H9 (cell line): ENCODE measurements at regions not wholly inside any gene's neighbourhood (a gene's known extent, or its start where the extent isn't known, plus 50 kb on each side); places are given as distances from the start of the nearest gene placed in this dataset.

Experiments used
- DNase-seq: peaks from one replicate; pipeline ENCODE4 v3.0.0-alpha.2; 2017
- H2AFZ ChIP-seq: one replicate; pipeline ENCODE4 v1.6.1; 2013; ENCODE audit warnings: mild to moderate bottlenecking, low read length, control low read depth, moderate library complexity
- H2AK5ac ChIP-seq: 2 replicates; pipeline ENCODE4 v1.6.1; 2013; ENCODE audit warnings: low read length, control low read depth, mixed read lengths; ENCODE audit not compliant: insufficient read length
- H2BK120ac ChIP-seq: one replicate; pipeline ENCODE4 v1.6.1; 2013; ENCODE audit warnings: low read depth, mild to moderate bottlenecking, low read length, control low read depth, inconsistent platforms; ENCODE audit not compliant: poor library complexity, severe bottlenecking
- H2BK12ac ChIP-seq: 2 replicates; pipeline ENCODE4 v1.6.1; 2013; ENCODE audit warnings: low read length, control low read depth, mixed read lengths, low read depth; ENCODE audit not compliant: insufficient read length
- H2BK15ac ChIP-seq: 2 replicates; pipeline ENCODE4 v1.6.1; 2013; ENCODE audit warnings: low read depth, low read length, control low read depth
- H2BK20ac ChIP-seq: one replicate; pipeline ENCODE4 v1.6.1; 2013; ENCODE audit warnings: low read depth, mild to moderate bottlenecking, low read length, control low read depth, inconsistent platforms; ENCODE audit not compliant: poor library complexity, severe bottlenecking
- H2BK5ac ChIP-seq: 2 replicates; pipeline ENCODE4 v1.6.1; 2013; ENCODE audit warnings: low read length, control low read depth, mixed read lengths; ENCODE audit not compliant: insufficient read length
- H3K14ac ChIP-seq: 2 replicates; pipeline ENCODE4 v1.6.1; 2013; ENCODE audit warnings: low read length, control low read depth; ENCODE audit not compliant: insufficient read depth
- H3K18ac ChIP-seq: 2 replicates; pipeline ENCODE4 v1.6.1; 2013; ENCODE audit warnings: low read depth, mild to moderate bottlenecking, mixed read lengths, low read length, control low read depth; ENCODE audit not compliant: insufficient read length
- H3K23ac ChIP-seq: 2 replicates; pipeline ENCODE4 v1.6.1; 2013; ENCODE audit warnings: low read length, control low read depth, mixed read lengths, low read depth; ENCODE audit not compliant: insufficient read length
- H3K23me2 ChIP-seq: 2 replicates; pipeline ENCODE4 v1.6.1; 2013; ENCODE audit warnings: low read depth, mild to moderate bottlenecking, mixed read lengths, low read length, control low read depth; ENCODE audit not compliant: insufficient read length, poor library complexity, severe bottlenecking
- H3K27ac ChIP-seq: 2 replicates; pipeline ENCODE4 v1.5.1; 2013; ENCODE audit warnings: low read length, control low read depth, mixed read lengths, low read depth; ENCODE audit not compliant: insufficient read length
- H3K27me3 ChIP-seq: 2 replicates; pipeline ENCODE4 v1.6.1; 2013; ENCODE audit warnings: low read length, control low read depth, inconsistent platforms; ENCODE audit not compliant: insufficient read depth
- H3K4ac ChIP-seq: 2 replicates; pipeline ENCODE4 v1.6.1; 2013; ENCODE audit warnings: low read depth, mild to moderate bottlenecking, control low read depth, inconsistent platforms, low read length, moderate library complexity
- H3K4me1 ChIP-seq: 2 replicates; pipeline ENCODE4 v1.6.1; 2013; ENCODE audit warnings: low read length, control low read depth, inconsistent platforms; ENCODE audit not compliant: insufficient read depth
- H3K4me2 ChIP-seq: 2 replicates; pipeline ENCODE4 v1.6.1; 2013; ENCODE audit warnings: low read length, control low read depth, mixed read lengths; ENCODE audit not compliant: insufficient read length, insufficient read depth
- H3K56ac ChIP-seq: 2 replicates; pipeline ENCODE4 v1.6.1; 2013; ENCODE audit warnings: low read depth, mild to moderate bottlenecking, mixed read lengths, low read length, control low read depth; ENCODE audit not compliant: insufficient read length
- H3K79me1 ChIP-seq: 2 replicates; pipeline ENCODE4 v1.6.1; 2013; ENCODE audit warnings: low read depth, mild to moderate bottlenecking, moderate library complexity, low read length, control low read depth, inconsistent platforms; ENCODE audit not compliant: insufficient read depth, poor library complexity, severe bottlenecking
- H3K79me2 ChIP-seq: 2 replicates; pipeline ENCODE4 v1.6.1; 2013; ENCODE audit warnings: low read length, control low read depth, inconsistent platforms; ENCODE audit not compliant: insufficient read depth
- H3K9ac ChIP-seq: 2 replicates; pipeline ENCODE4 v1.6.1; 2013; ENCODE audit warnings: low read length, control low read depth, mixed read lengths; ENCODE audit not compliant: insufficient read length; ENCODE audit errors: extremely low read depth
- H3K9me3 ChIP-seq: one replicate; pipeline ENCODE4 v1.6.1; 2013; ENCODE audit warnings: low read depth, low read length, inconsistent platforms; ENCODE audit not compliant: control insufficient read depth
- H3T11ph ChIP-seq: one replicate; pipeline ENCODE4 v1.6.1; 2013; ENCODE audit warnings: mild to moderate bottlenecking, low read length, control low read depth, inconsistent platforms
- H4K20me1 ChIP-seq: one replicate; pipeline ENCODE4 v1.6.1; 2013; ENCODE audit not compliant: control insufficient read depth, insufficient read length, insufficient read depth
- H4K5ac ChIP-seq: 2 replicates; pipeline ENCODE4 v1.6.1; 2013; ENCODE audit warnings: low read depth, mild to moderate bottlenecking, mixed read lengths, low read length, control low read depth; ENCODE audit not compliant: insufficient read length
- H4K8ac ChIP-seq: replicated peaks from 2 replicates; pipeline ENCODE4 v1.6.1; 2013; ENCODE audit warnings: low read length, control low read depth, mixed read lengths, low read depth; ENCODE audit not compliant: insufficient read length
- H4K91ac ChIP-seq: 2 replicates; pipeline ENCODE4 v1.6.1; 2013; ENCODE audit warnings: low read depth, mild to moderate bottlenecking, moderate library complexity, mixed read lengths, low read length, control low read depth; ENCODE audit not compliant: insufficient read length
- H3K27ac Mint-ChIP-seq, 3 experiments: 2 replicates in 2 of 3; 3 replicates in 1 of 3; pipeline ENCODE4 v1.8.0; 2020 to 2021; ENCODE audit warnings: mixed read lengths in 3 of 3, mild to moderate bottlenecking in 1 of 3, moderate library complexity in 1 of 3
- H3K27me3 Mint-ChIP-seq: 2 replicates; pipeline ENCODE4 v1.8.0; 2021; ENCODE audit warnings: low read depth, mild to moderate bottlenecking, moderate library complexity, mixed read lengths
- H3K36me3 Mint-ChIP-seq, 3 experiments: 2 replicates in 2 of 3; 3 replicates in 1 of 3; pipeline ENCODE4 v1.8.0; 2020 to 2021; ENCODE audit warnings: low read depth in 3 of 3, mixed read lengths in 3 of 3; ENCODE audit not compliant: insufficient read depth in 1 of 3
- H3K4me1 Mint-ChIP-seq, 2 experiments: 2 replicates each; pipeline ENCODE4 v1.8.0; 2020; ENCODE audit warnings: mixed read lengths in 2 of 2
- H3K4me3 Mint-ChIP-seq, 2 experiments: 2 replicates in 1 of 2; 3 replicates in 1 of 2; pipeline ENCODE4 v1.8.0; 2020 to 2021; ENCODE audit warnings: mild to moderate bottlenecking in 2 of 2, mixed read lengths in 2 of 2, moderate library complexity in 1 of 2
- H3K9me3 Mint-ChIP-seq, 2 experiments: 2 replicates in 1 of 2; 3 replicates in 1 of 2; pipeline ENCODE4 v1.8.0; 2020; ENCODE audit warnings: mild to moderate bottlenecking in 2 of 2, mixed read lengths in 2 of 2, moderate library complexity in 1 of 2
- WGBS: extraction: QIAGEN DNeasy Blood & Tissue Kit; methylation state at CpG from one replicate; pipeline ENCODE4 v1.1.7; 2013; ENCODE audit warnings: missing lambda C conversion rate, low lambda C conversion rate, mixed read lengths; ENCODE audit not compliant: insufficient read length; ENCODE audit errors: extremely low coverage; 5-methylcytosine and 5-hydroxymethylcytosine counted together
- TF ChIP-seq, protein P1 (sequence below): fragments of 200-600 bp; sonication (generic); conservative IDR thresholded peaks from 3 replicates; pipeline ENCODE4 v1.8.0; 2021; ENCODE audit warnings: antibody characterized with exemption, mild to moderate bottlenecking

DNA sequence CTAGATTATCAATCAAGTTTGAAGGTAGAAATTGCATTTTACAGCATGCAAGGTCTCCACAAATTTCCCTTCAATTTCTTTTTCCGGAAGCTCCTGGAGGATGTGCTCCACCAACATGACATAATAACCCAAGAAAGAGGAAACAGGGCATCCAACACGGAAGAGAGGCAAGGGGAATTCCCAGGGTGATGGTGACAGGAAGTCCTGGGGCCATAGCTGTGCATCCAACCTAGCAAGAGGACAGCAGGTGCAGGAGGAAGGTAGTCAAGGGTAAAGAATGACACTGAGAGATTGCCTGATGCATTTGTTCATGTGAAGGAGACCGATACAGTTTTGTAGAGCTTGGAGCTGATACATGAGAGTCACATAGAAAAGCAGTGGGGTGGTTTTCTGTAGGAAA lies 115.7 kb upstream of the LSM6 start:
- Histone ChIP-seq H3K27ac (no peak overlapping the region), H3K56ac (no peak overlapping the region), H4K91ac (no peak overlapping the region), H3K23me2 (no peaks in the 10 kb centered on the region), H4K5ac (no peak overlapping the region), H2BK120ac (no peak overlapping the region), H3K4ac (no peak overlapping the region), H4K20me1 (no peaks in the 10 kb centered on the region), H2AFZ (no peak overlapping the region), H3K14ac (no peak overlapping the region), H3K79me1 (no peaks in the 10 kb centered on the region), H4K8ac (no peak overlapping the region), H2BK20ac (no peak overlapping the region), H3K4me2 (no peak overlapping the region), H2AK5ac (no peak overlapping the region), H3K9ac (no peak overlapping the region), H3K79me2 (no peaks in the 10 kb centered on the region), H3K27me3 (no peaks in the 10 kb centered on the region), H2BK15ac (no peak overlapping the region), H2BK12ac (no peak overlapping the region), H3K23ac (no peak overlapping the region), H3K9me3 (no peaks in the 10 kb centered on the region), H3K18ac (no peak overlapping the region), H3T11ph (no peak overlapping the region), H3K4me1 (peaks cover 9% of the 10 kb centered on the region; the same call in 1 of the 2 replicates), H2BK5ac (no peak overlapping the region)
- no peaks in the 10 kb centered on the region; a peak in 1 of 5 replicates for H3K9me3 Mint-ChIP-seq
- no peak overlapping the region for H3K27ac Mint-ChIP-seq
- TF ChIP-seq, protein P1, sequence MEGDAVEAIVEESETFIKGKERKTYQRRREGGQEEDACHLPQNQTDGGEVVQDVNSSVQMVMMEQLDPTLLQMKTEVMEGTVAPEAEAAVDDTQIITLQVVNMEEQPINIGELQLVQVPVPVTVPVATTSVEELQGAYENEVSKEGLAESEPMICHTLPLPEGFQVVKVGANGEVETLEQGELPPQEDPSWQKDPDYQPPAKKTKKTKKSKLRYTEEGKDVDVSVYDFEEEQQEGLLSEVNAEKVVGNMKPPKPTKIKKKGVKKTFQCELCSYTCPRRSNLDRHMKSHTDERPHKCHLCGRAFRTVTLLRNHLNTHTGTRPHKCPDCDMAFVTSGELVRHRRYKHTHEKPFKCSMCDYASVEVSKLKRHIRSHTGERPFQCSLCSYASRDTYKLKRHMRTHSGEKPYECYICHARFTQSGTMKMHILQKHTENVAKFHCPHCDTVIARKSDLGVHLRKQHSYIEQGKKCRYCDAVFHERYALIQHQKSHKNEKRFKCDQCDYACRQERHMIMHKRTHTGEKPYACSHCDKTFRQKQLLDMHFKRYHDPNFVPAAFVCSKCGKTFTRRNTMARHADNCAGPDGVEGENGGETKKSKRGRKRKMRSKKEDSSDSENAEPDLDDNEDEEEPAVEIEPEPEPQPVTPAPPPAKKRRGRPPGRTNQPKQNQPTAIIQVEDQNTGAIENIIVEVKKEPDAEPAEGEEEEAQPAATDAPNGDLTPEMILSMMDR = no peak
- H3K36me3 Mint-ChIP-seq = no peaks in the 10 kb centered on the region; a peak in 1 of 7 replicates
- H3K4me1 Mint-ChIP-seq = peaks cover 14 to 15% of the 10 kb centered on the region in 2 experiments
- no peak overlapping the region for H3K4me3 Mint-ChIP-seq
- no CpG with 5 or more reads among the region's 3 CpGs for WGBS
- DNase-seq = no peak
- 0 out of 2 replicates have a peak, but pooled peaks cover 2% of the 10 kb centered on the region for H3K27me3 Mint-ChIP-seq
